ENCODE measurements at regions not wholly inside any gene's neighbourhood (a gene's known extent, or its start where the extent isn't known, plus 50 kb on each side); places are given as distances from the start of the nearest gene placed in this dataset.

GRCh38 chr3:194824701-194825111 is 139.0 kb downstream of the FAM43A start:
- POLR2A ChIA-PET = no interaction called here
- TF ChIP-seq FOXA1 (IDR thresholded peaks at IDR 0.05) = no peak
- TF ChIP-seq LEF1 (IDR thresholded peaks at IDR 0.05; ENCODE audit: borderline replicate concordance) = no peak
- TF ChIP-seq PKNOX1 (IDR thresholded peaks at IDR 0.05) = no peak
- no peak for TF ChIP-seq TARDBP (IDR thresholded peaks at IDR 0.05)
- no peak for TF ChIP-seq FOXM1 (IDR thresholded peaks at IDR 0.05; ENCODE audit: borderline replicate concordance)
- TF ChIP-seq FOXK2 (IDR thresholded peaks at IDR 0.05) = no peak
- TF ChIP-seq SUZ12 (IDR thresholded peaks at IDR 0.05) = no peak
- TF ChIP-seq ELF4 (IDR thresholded peaks at IDR 0.05) = no peak
- no peak for TF ChIP-seq BHLHE40 (IDR thresholded peaks at IDR 0.05; ENCODE audit: borderline replicate concordance)
- TF ChIP-seq ARNT (IDR thresholded peaks at IDR 0.05) = no peak
- TF ChIP-seq L3MBTL2 (conservative IDR thresholded peaks at IDR 0.05) = no peak
- no peak for TF ChIP-seq CTBP1 (IDR thresholded peaks at IDR 0.05; ENCODE audit: borderline replicate concordance)
- TF ChIP-seq SP1 (IDR thresholded peaks at IDR 0.05) = no peak
- no peak for TF ChIP-seq ZNF384 (IDR thresholded peaks at IDR 0.05)
- no peak for TF ChIP-seq NFRKB (IDR thresholded peaks at IDR 0.05)
- TF ChIP-seq HDGF (IDR thresholded peaks at IDR 0.05; ENCODE audit: borderline replicate concordance) = no peak
- DNase-seq (ENCODE audit: extremely low spot score) = no peak
- CTCF ChIA-PET = no interaction called here

- no peak for DNase-seq (ENCODE audit: extremely low spot score)
- POLR2A ChIA-PET = no interaction called here
- TF ChIP-seq BHLHE40 (IDR thresholded peaks at IDR 0.05; ENCODE audit: borderline replicate concordance) (no peak), SP1 (IDR thresholded peaks at IDR 0.05) (no peak), FOXM1 (IDR thresholded peaks at IDR 0.05; ENCODE audit: borderline replicate concordance) (no peak), HDGF (IDR thresholded peaks at IDR 0.05; ENCODE audit: borderline replicate concordance) (no peak), NFRKB (IDR thresholded peaks at IDR 0.05) (no peak), ELF4 (IDR thresholded peaks at IDR 0.05) (no peak), ZNF384 (IDR thresholded peaks at IDR 0.05) (no peak), FOXK2 (IDR thresholded peaks at IDR 0.05) (no peak), LEF1 (IDR thresholded peaks at IDR 0.05; ENCODE audit: borderline replicate concordance) (no peak), TARDBP (IDR thresholded peaks at IDR 0.05) (no peak), SUZ12 (IDR thresholded peaks at IDR 0.05) (no peak), L3MBTL2 (conservative IDR thresholded peaks at IDR 0.05) (no peak), PKNOX1 (IDR thresholded peaks at IDR 0.05) (no peak), ARNT (IDR thresholded peaks at IDR 0.05) (no peak), FOXA1 (IDR thresholded peaks at IDR 0.05) (no peak), CTBP1 (IDR thresholded peaks at IDR 0.05; ENCODE audit: borderline replicate concordance) (no peak)
- CTCF ChIA-PET = interaction anchor here (0.6 kb wide), 1 partner anchor 176 kb away, joined by 3 read pairs; no protein-coding TSS in a partner anchor
Observed at GRCh38 chr3:194826594-194826993, 140.9 kb downstream of the FAM43A start.

GRCh38 chr3:194827486-194827885 is 141.8 kb downstream of the FAM43A start:
- no peak for TF ChIP-seq BHLHE40 (IDR thresholded peaks at IDR 0.05; ENCODE audit: borderline replicate concordance)
- no peak for TF ChIP-seq HDGF (IDR thresholded peaks at IDR 0.05; ENCODE audit: borderline replicate concordance)
- POLR2A ChIA-PET = no interaction called here
- CTCF ChIA-PET = no interaction called here
- DNase-seq (ENCODE audit: extremely low spot score) = no peak

- ChIA-PET POLR2A (no interaction called here), CTCF (no interaction called here)
- DNase-seq (ENCODE audit: extremely low spot score) = no peak
- TF ChIP-seq FOXM1 (IDR thresholded peaks at IDR 0.05; ENCODE audit: borderline replicate concordance) (no peak), TARDBP (IDR thresholded peaks at IDR 0.05) (no peak), FOXA1 (IDR thresholded peaks at IDR 0.05) (no peak), LEF1 (IDR thresholded peaks at IDR 0.05; ENCODE audit: borderline replicate concordance) (no peak), HDGF (IDR thresholded peaks at IDR 0.05; ENCODE audit: borderline replicate concordance) (no peak), ARNT (IDR thresholded peaks at IDR 0.05) (no peak), ZNF384 (IDR thresholded peaks at IDR 0.05) (no peak), CTBP1 (IDR thresholded peaks at IDR 0.05; ENCODE audit: borderline replicate concordance) (no peak)
Observed at GRCh38 chr3:194828116-194828515, 142.4 kb downstream of the FAM43A start.

- no peak for DNase-seq (ENCODE audit: extremely low spot score)
- CTCF ChIA-PET = no interaction called here
- TF ChIP-seq PKNOX1 (IDR thresholded peaks at IDR 0.05) = no peak
- TF ChIP-seq FOXA1 (IDR thresholded peaks at IDR 0.05) = no peak
- no peak for TF ChIP-seq SUZ12 (IDR thresholded peaks at IDR 0.05)
- no peak for TF ChIP-seq LEF1 (IDR thresholded peaks at IDR 0.05; ENCODE audit: borderline replicate concordance)
- TF ChIP-seq CTBP1 (IDR thresholded peaks at IDR 0.05; ENCODE audit: borderline replicate concordance) = no peak
- TF ChIP-seq NFRKB (IDR thresholded peaks at IDR 0.05) = no peak
- no peak for TF ChIP-seq HDGF (IDR thresholded peaks at IDR 0.05; ENCODE audit: borderline replicate concordance)
- POLR2A ChIA-PET = no interaction called here
Observed at GRCh38 chr3:194828926-194829325, 143.2 kb downstream of the FAM43A start.

- POLR2A ChIA-PET = no interaction called here
- TF ChIP-seq L3MBTL2 (conservative IDR thresholded peaks at IDR 0.05) = no peak
- no peak for TF ChIP-seq CTBP1 (IDR thresholded peaks at IDR 0.05; ENCODE audit: borderline replicate concordance)
- TF ChIP-seq NFRKB (IDR thresholded peaks at IDR 0.05) = no peak
- TF ChIP-seq LEF1 (IDR thresholded peaks at IDR 0.05; ENCODE audit: borderline replicate concordance) = no peak
- no peak for TF ChIP-seq TARDBP (IDR thresholded peaks at IDR 0.05)
- no peak for TF ChIP-seq FOXM1 (IDR thresholded peaks at IDR 0.05; ENCODE audit: borderline replicate concordance)
- no peak for TF ChIP-seq SUZ12 (IDR thresholded peaks at IDR 0.05)
- no peak for DNase-seq (ENCODE audit: extremely low spot score)
- CTCF ChIA-PET = no interaction called here
Observed at GRCh38 chr3:194830401-194830800, 144.7 kb downstream of the FAM43A start.

- no peak for TF ChIP-seq FOXK2 (IDR thresholded peaks at IDR 0.05)
- CTCF ChIA-PET = no interaction called here
- POLR2A ChIA-PET = no interaction called here
- no peak for DNase-seq (ENCODE audit: extremely low spot score)
Observed at GRCh38 chr3:194830978-194831377, 145.3 kb downstream of the FAM43A start.
